ENCODE measurements at regions not wholly inside any gene's neighbourhood (a gene's known extent, or its start where the extent isn't known, plus 50 kb on each side); places are given as distances from the start of the nearest gene placed in this dataset.
A peak's percentile ranks its signal among the peaks of the same experiment; 100 is the strongest.

DNA sequence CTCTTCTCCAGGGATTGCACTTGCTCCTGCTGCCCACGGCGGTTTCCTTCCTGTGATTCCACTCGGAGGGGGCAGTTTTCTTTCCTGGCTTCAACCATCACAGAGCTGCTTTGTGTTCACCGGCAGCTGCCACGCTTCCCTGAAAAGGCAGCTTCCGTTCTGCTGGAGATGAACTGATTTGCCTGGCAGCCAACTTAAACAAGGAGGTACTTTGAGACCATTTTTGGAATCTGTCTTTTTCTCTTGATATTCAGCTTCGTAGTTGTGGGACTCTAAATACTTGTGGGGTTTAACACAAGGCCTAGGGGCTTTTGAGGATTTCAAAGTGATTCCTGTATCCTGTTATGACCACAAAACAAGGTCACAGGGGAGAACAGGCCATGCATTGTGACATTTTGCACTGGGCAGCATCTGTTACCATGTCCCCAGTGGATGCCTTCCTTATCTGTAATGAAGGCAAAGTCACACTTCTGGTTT, 192.0 kb downstream of the MTRR start:
- Mint-ChIP-seq H3K4me3 (ENCODE audit: unreplicated experiment) (peak overlapping the region; percentile 68), H3K4me1 (ENCODE audit: low read depth, unreplicated experiment) (peaks cover 58% of the 10 kb centered on the region), H3K27me3 (ENCODE audit: unreplicated experiment) (peaks cover 14% of the 10 kb centered on the region), H3K9me3 (ENCODE audit: unreplicated experiment) (peaks cover 23% of the 10 kb centered on the region), H3K36me3 (ENCODE audit: unreplicated experiment) (no peaks in the 10 kb centered on the region), H3K27ac (ENCODE audit: unreplicated experiment) (peak overlapping the region; percentile 100)
- no peak for TF ChIP-seq CTCF (IDR thresholded peaks at IDR 0.05; ENCODE audit: partially characterized antibody, unreplicated experiment)
- peak; percentile 40 for DNase-seq

- Mint-ChIP-seq H3K9me3 (ENCODE audit: unreplicated experiment) (peaks cover 23% of the 10 kb centered on the region), H3K27me3 (ENCODE audit: unreplicated experiment) (peaks cover 14% of the 10 kb centered on the region), H3K27ac (ENCODE audit: unreplicated experiment) (no peak overlapping the region), H3K4me1 (ENCODE audit: low read depth, unreplicated experiment) (peaks cover 47% of the 10 kb centered on the region), H3K36me3 (ENCODE audit: unreplicated experiment) (no peaks in the 10 kb centered on the region), H3K4me3 (ENCODE audit: unreplicated experiment) (no peak overlapping the region)
- TF ChIP-seq CTCF (IDR thresholded peaks at IDR 0.05; ENCODE audit: partially characterized antibody, unreplicated experiment): no peak
- DNase-seq: no peak
Observed at GRCh38 chr5:8062521-8062920, 193.6 kb downstream of the MTRR start.

- Mint-ChIP-seq H3K36me3 (ENCODE audit: unreplicated experiment) (no peaks in the 10 kb centered on the region), H3K4me1 (ENCODE audit: low read depth, unreplicated experiment) (no peaks in the 10 kb centered on the region), H3K27me3 (ENCODE audit: unreplicated experiment) (no peaks in the 10 kb centered on the region), H3K4me3 (ENCODE audit: unreplicated experiment) (no peak overlapping the region), H3K9me3 (ENCODE audit: unreplicated experiment) (no peaks in the 10 kb centered on the region), H3K27ac (ENCODE audit: unreplicated experiment) (no peak overlapping the region)
- DNase-seq: no peak
- TF ChIP-seq CTCF (IDR thresholded peaks at IDR 0.05; ENCODE audit: partially characterized antibody, unreplicated experiment): no peak
Observed at GRCh38 chr5:8068078-8068477, 199.1 kb downstream of the MTRR start.

DNA sequence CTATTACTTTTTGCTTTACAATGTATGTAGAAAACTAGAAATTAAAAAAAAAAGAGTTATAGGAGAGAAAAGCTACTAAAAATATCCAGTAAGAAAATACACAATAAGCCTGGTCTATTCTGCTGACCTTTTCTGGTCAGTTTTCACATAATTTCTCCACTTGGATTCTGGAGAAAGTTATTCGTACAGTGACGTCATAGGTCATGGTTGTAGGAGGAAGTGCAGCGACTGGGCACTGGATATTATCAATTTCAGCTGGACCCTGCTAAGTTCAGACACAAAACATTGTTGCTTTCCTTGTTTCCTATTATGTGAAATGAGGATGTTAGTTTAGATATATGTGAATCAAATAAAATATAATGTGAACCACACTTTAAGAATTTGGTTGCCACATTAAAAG, 201.2 kb downstream of the MTRR start:
- no peaks in the 10 kb centered on the region for H3K9me3 Mint-ChIP-seq (ENCODE audit: unreplicated experiment)
- DNase-seq: no peak
- H3K4me3 Mint-ChIP-seq (ENCODE audit: unreplicated experiment): no peak overlapping the region
- H3K36me3 Mint-ChIP-seq (ENCODE audit: unreplicated experiment): no peaks in the 10 kb centered on the region
- no peak overlapping the region for H3K27ac Mint-ChIP-seq (ENCODE audit: unreplicated experiment)
- no peaks in the 10 kb centered on the region for H3K4me1 Mint-ChIP-seq (ENCODE audit: low read depth, unreplicated experiment)
- TF ChIP-seq CTCF (IDR thresholded peaks at IDR 0.05; ENCODE audit: partially characterized antibody, unreplicated experiment): no peak
- H3K27me3 Mint-ChIP-seq (ENCODE audit: unreplicated experiment): no peaks in the 10 kb centered on the region

GRCh38 chr5:8079056-8079455, 210.1 kb downstream of the MTRR start:
- Mint-ChIP-seq H3K9me3 (ENCODE audit: unreplicated experiment) (peaks cover 4% of the 10 kb centered on the region), H3K36me3 (ENCODE audit: unreplicated experiment) (no peaks in the 10 kb centered on the region), H3K4me1 (ENCODE audit: low read depth, unreplicated experiment) (no peaks in the 10 kb centered on the region), H3K4me3 (ENCODE audit: unreplicated experiment) (no peak overlapping the region), H3K27me3 (ENCODE audit: unreplicated experiment) (peaks cover 2% of the 10 kb centered on the region), H3K27ac (ENCODE audit: unreplicated experiment) (no peak overlapping the region)
- no peak for TF ChIP-seq CTCF (IDR thresholded peaks at IDR 0.05; ENCODE audit: partially characterized antibody, unreplicated experiment)
- DNase-seq: no peak
